ENCODE measurements at regions not wholly inside any gene's neighbourhood (a gene's known extent, or its start where the extent isn't known, plus 50 kb on each side); places are given as distances from the start of the nearest gene placed in this dataset.

- TF ChIP-seq, protein P1, sequence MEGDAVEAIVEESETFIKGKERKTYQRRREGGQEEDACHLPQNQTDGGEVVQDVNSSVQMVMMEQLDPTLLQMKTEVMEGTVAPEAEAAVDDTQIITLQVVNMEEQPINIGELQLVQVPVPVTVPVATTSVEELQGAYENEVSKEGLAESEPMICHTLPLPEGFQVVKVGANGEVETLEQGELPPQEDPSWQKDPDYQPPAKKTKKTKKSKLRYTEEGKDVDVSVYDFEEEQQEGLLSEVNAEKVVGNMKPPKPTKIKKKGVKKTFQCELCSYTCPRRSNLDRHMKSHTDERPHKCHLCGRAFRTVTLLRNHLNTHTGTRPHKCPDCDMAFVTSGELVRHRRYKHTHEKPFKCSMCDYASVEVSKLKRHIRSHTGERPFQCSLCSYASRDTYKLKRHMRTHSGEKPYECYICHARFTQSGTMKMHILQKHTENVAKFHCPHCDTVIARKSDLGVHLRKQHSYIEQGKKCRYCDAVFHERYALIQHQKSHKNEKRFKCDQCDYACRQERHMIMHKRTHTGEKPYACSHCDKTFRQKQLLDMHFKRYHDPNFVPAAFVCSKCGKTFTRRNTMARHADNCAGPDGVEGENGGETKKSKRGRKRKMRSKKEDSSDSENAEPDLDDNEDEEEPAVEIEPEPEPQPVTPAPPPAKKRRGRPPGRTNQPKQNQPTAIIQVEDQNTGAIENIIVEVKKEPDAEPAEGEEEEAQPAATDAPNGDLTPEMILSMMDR (IDR thresholded peaks at IDR 0.05; ENCODE audit: insufficient read depth, low read length): no peak
- TF ChIP-seq, protein P2, sequence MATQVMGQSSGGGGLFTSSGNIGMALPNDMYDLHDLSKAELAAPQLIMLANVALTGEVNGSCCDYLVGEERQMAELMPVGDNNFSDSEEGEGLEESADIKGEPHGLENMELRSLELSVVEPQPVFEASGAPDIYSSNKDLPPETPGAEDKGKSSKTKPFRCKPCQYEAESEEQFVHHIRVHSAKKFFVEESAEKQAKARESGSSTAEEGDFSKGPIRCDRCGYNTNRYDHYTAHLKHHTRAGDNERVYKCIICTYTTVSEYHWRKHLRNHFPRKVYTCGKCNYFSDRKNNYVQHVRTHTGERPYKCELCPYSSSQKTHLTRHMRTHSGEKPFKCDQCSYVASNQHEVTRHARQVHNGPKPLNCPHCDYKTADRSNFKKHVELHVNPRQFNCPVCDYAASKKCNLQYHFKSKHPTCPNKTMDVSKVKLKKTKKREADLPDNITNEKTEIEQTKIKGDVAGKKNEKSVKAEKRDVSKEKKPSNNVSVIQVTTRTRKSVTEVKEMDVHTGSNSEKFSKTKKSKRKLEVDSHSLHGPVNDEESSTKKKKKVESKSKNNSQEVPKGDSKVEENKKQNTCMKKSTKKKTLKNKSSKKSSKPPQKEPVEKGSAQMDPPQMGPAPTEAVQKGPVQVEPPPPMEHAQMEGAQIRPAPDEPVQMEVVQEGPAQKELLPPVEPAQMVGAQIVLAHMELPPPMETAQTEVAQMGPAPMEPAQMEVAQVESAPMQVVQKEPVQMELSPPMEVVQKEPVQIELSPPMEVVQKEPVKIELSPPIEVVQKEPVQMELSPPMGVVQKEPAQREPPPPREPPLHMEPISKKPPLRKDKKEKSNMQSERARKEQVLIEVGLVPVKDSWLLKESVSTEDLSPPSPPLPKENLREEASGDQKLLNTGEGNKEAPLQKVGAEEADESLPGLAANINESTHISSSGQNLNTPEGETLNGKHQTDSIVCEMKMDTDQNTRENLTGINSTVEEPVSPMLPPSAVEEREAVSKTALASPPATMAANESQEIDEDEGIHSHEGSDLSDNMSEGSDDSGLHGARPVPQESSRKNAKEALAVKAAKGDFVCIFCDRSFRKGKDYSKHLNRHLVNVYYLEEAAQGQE (IDR thresholded peaks at IDR 0.05; ENCODE audit: insufficient replicate concordance, low read depth): no peak
- TF ChIP-seq SPI1 (IDR thresholded peaks at IDR 0.05; ENCODE audit: borderline replicate concordance, low read depth) (no peak), GABPA (IDR thresholded peaks at IDR 0.05; ENCODE audit: low read depth) (no peak), POLR2AphosphoS5 (IDR thresholded peaks at IDR 0.05; ENCODE audit: low read depth) (no peak)
- no peak overlapping the region for H3K4me3 ChIP-seq (replicated peaks; ENCODE audit: insufficient read depth, low read length)
- H3K27me3 ChIP-seq (ENCODE audit: insufficient read depth, poor library complexity, severe bottlenecking): no peaks in the 10 kb centered on the region
- DNase-seq (ENCODE audit: low read depth in 1 of 2, low spot score in 1 of 2): no peak
- H3K27ac ChIP-seq (replicated peaks): no peak overlapping the region
These were observed 105.5 kb upstream of the FAM3C start for GRCh38 chr7:121501566-121501965.

DNA sequence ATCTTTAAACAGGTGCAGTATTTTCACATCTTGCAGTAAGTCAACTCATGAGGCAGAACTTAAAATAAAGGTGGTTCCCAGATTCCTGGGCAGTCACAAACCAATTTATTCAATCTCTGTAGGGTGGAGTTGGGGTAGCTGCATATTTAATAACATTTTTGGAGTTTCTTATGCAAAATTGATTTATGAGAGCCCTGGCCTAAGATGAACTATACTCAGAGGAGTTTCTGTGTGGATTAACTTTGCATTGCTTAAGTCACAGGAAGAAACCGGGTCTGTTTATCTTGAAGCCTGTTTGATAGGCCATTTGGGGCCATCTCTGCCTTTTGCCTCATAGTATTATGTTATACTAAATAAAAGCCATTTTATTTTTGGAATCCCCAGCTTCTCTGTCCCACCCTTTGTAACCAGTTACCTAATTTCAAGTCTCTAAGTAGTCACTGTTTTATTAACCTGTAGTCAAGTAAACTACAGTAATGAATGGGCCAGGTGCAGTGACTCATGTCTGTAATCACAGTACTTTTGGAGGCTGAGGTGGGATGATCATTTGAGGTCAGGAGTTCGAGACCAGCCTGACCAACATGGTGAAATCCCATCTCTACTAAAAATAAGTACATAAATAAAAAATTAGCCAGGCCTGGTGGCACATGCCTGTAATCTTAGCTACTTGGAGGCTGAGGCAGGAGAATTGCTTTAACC lies 104.4 kb upstream of the FAM3C start:
- TF ChIP-seq GABPA (IDR thresholded peaks at IDR 0.05; ENCODE audit: low read depth) (no peak), SPI1 (IDR thresholded peaks at IDR 0.05; ENCODE audit: borderline replicate concordance, low read depth) (no peak), POLR2AphosphoS5 (IDR thresholded peaks at IDR 0.05; ENCODE audit: low read depth) (no peak)
- TF ChIP-seq, protein P1 (IDR thresholded peaks at IDR 0.05; ENCODE audit: insufficient read depth, low read length): no peak
- TF ChIP-seq, protein P2 (IDR thresholded peaks at IDR 0.05; ENCODE audit: insufficient replicate concordance, low read depth): no peak
- H3K4me3 ChIP-seq (replicated peaks; ENCODE audit: insufficient read depth, low read length): no peak overlapping the region
- DNase-seq (ENCODE audit: low read depth in 1 of 2, low spot score in 1 of 2): no peak
- no peaks in the 10 kb centered on the region for H3K27me3 ChIP-seq (ENCODE audit: insufficient read depth, poor library complexity, severe bottlenecking)
- H3K27ac ChIP-seq (replicated peaks): no peak overlapping the region

- H3K27me3 ChIP-seq (ENCODE audit: insufficient read depth, poor library complexity, severe bottlenecking): no peaks in the 10 kb centered on the region
- H3K27ac ChIP-seq (replicated peaks): no peak overlapping the region
- DNase-seq (ENCODE audit: low read depth in 1 of 2, low spot score in 1 of 2): no peak
- TF ChIP-seq SPI1 (IDR thresholded peaks at IDR 0.05; ENCODE audit: borderline replicate concordance, low read depth): no peak
- TF ChIP-seq POLR2AphosphoS5 (IDR thresholded peaks at IDR 0.05; ENCODE audit: low read depth): no peak
- TF ChIP-seq, protein P1 (IDR thresholded peaks at IDR 0.05; ENCODE audit: insufficient read depth, low read length): no peak
- no peak for TF ChIP-seq GABPA (IDR thresholded peaks at IDR 0.05; ENCODE audit: low read depth)
- TF ChIP-seq, protein P2 (IDR thresholded peaks at IDR 0.05; ENCODE audit: insufficient replicate concordance, low read depth): no peak
- no peak overlapping the region for H3K4me3 ChIP-seq (replicated peaks; ENCODE audit: insufficient read depth, low read length)
These were observed 103.5 kb upstream of the FAM3C start for GRCh38 chr7:121499624-121500023.
